HEK293 (cell line): ENCODE measurements at regions not wholly inside any gene's neighbourhood (a gene's known extent, or its start where the extent isn't known, plus 50 kb on each side); places are given as distances from the start of the nearest gene placed in this dataset.

Experiments
- CTCF ChIP-seq: fragments of 450-650 bp; formaldehyde crosslinking; IDR thresholded peaks from 2 replicates; pipeline ENCODE4 v1.5.1; 2016; ENCODE audit warnings: missing biosample characterization, missing genetic modification characterization
- EGR2 ChIP-seq: fragments of 450-650 bp; formaldehyde crosslinking; IDR thresholded peaks from 2 replicates; pipeline ENCODE4 v1.5.1; 2016; ENCODE audit warnings: low read depth, missing biosample characterization, missing genetic modification characterization
- GFI1B ChIP-seq: fragments of 450-650 bp; formaldehyde crosslinking; IDR thresholded peaks from 2 replicates; pipeline ENCODE4 v1.5.1; 2016; ENCODE audit warnings: missing biosample characterization, missing genetic modification characterization
- HIC1 ChIP-seq: fragments of 450-650 bp; formaldehyde crosslinking; IDR thresholded peaks from 2 replicates; pipeline ENCODE4 v1.5.1; 2016; ENCODE audit warnings: missing biosample characterization, missing genetic modification characterization
- ZBTB26 ChIP-seq: fragments of 450-650 bp; formaldehyde crosslinking; optimal IDR thresholded peaks from 2 replicates; pipeline ENCODE3; 2016; ENCODE audit warnings: missing biosample characterization, mild to moderate bottlenecking, missing genetic modification characterization
- ZNF138 ChIP-seq: fragments of 450-650 bp; formaldehyde crosslinking; IDR thresholded peaks from 2 replicates; pipeline ENCODE4 v1.5.1; 2016; ENCODE audit warnings: missing biosample characterization, missing genetic modification characterization, borderline replicate concordance
- ZNF239 ChIP-seq: fragments of 450-650 bp; formaldehyde crosslinking; IDR thresholded peaks from 2 replicates; pipeline ENCODE4 v1.5.1; 2016; ENCODE audit warnings: missing biosample characterization, missing genetic modification characterization
- ZNF274 ChIP-seq, 2 experiments: fragments of 200-500 bp in 1 of 2; fragments of 450-650 bp in 1 of 2; sonication (Bioruptor generic) in 1 of 2; formaldehyde crosslinking in 1 of 2; IDR thresholded peaks; 2 replicates each; pipeline versions ENCODE4 v1.5.1 to v1.6.1; 2014 to 2016; ENCODE audit warnings: borderline replicate concordance in 1 of 2, inconsistent platforms in 1 of 2, low read length in 1 of 2, missing biosample characterization in 1 of 2, missing genetic modification characterization in 1 of 2
- ZNF37A ChIP-seq: fragments of 450-650 bp; IDR thresholded peaks from 2 replicates; pipeline ENCODE4 v1.5.1; 2018; ENCODE audit warnings: missing biosample characterization, missing genetic modification characterization
- ZNF391 ChIP-seq: fragments of 450-650 bp; formaldehyde crosslinking; IDR thresholded peaks from 2 replicates; pipeline ENCODE4 v1.5.1; 2016; ENCODE audit warnings: low read depth, missing biosample characterization, missing genetic modification characterization, borderline replicate concordance
- ZNF561 ChIP-seq: fragments of 450-650 bp; IDR thresholded peaks from 2 replicates; pipeline ENCODE4 v1.5.1; 2018; ENCODE audit warnings: missing biosample characterization, missing genetic modification characterization, borderline replicate concordance
- ZNF654 ChIP-seq: fragments of 450-650 bp; formaldehyde crosslinking; IDR thresholded peaks from 2 replicates; pipeline ENCODE4 v1.5.1; 2016; ENCODE audit warnings: low read depth, missing biosample characterization, missing genetic modification characterization

GRCh38 chr18:71304856-71305255 is 1016.0 kb downstream of the SOCS6 start:
- TF ChIP-seq ZNF561 (tag by site-specific recombination), result no peak
- TF ChIP-seq ZNF654 (tag by site-specific recombination), result no peak
- TF ChIP-seq ZNF391 (tag by site-specific recombination), result no peak
- TF ChIP-seq ZBTB26, result no peak
- TF ChIP-seq GFI1B (tag by site-specific recombination), result no peak
- no peak for TF ChIP-seq EGR2 (tag by site-specific recombination)
- TF ChIP-seq ZNF138 (tag by site-specific recombination), result no peak
- no peak for TF ChIP-seq CTCF
- TF ChIP-seq ZNF37A (tag by site-specific recombination), result no peak
- no peak for TF ChIP-seq HIC1 (tag by site-specific recombination)
- TF ChIP-seq ZNF274 (IDR thresholded peaks at IDR 0.05; ENCODE audit: low read length), result no peak
- TF ChIP-seq ZNF274 (tag by site-specific recombination; IDR thresholded peaks at IDR 0.05; ENCODE audit: borderline replicate concordance), result no peak
- no peak for TF ChIP-seq ZNF239 (tag by site-specific recombination)
